ENCODE measurements at regions not wholly inside any gene's neighbourhood (a gene's known extent, or its start where the extent isn't known, plus 50 kb on each side); places are given as distances from the start of the nearest gene placed in this dataset.

GRCh38 chr13:87093399-87093798, 577.8 kb upstream of the SLITRK5 start:
- no peak for DNase-seq (ENCODE audit: low read depth)

GRCh38 chr13:87094646-87095045, 576.5 kb upstream of the SLITRK5 start:
- DNase-seq (ENCODE audit: low read depth) = peak; percentile 26
- H3K4me3 ChIP-seq (ENCODE audit: low read depth, low read length) = no peak overlapping the region
- TF ChIP-seq CTCF (IDR thresholded peaks at IDR 0.05; ENCODE audit: low read depth, low read length) = no peak

More at GRCh38 chr13:87093399-87093798, 577.8 kb upstream of the SLITRK5 start:
- H3K4me3 ChIP-seq (ENCODE audit: low read depth, low read length) = no peak overlapping the region
- TF ChIP-seq CTCF (IDR thresholded peaks at IDR 0.05; ENCODE audit: low read depth, low read length) (no peak), POLR2A (IDR thresholded peaks at IDR 0.05; ENCODE audit: extremely low read depth, insufficient read length) (no peak), MYC (IDR thresholded peaks at IDR 0.05; ENCODE audit: low read depth, low read length) (no peak), MAX (IDR thresholded peaks at IDR 0.05; ENCODE audit: low read depth, low read length) (no peak)

DNA sequence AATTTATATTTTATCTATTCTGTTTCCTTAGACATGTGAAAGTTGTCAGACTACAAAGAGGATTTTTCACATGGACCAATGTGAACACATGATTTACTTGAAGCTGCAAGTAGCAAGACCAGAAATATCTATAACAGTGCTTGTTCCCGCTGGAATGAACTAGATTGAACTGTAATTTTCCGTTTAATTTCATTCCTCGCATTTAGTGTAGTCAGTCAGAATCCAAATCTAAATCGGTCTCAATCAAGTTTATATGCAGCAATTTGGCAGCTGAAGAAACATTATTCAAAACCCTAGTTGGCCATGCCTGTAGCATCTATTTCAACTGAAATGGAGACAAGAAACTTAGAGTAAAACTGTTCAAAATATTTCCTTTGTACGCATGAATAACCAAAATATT, 570.7 kb upstream of the SLITRK5 start:
- TF ChIP-seq MAX (IDR thresholded peaks at IDR 0.05; ENCODE audit: low read depth, low read length) (no peak), CTCF (IDR thresholded peaks at IDR 0.05; ENCODE audit: low read depth, low read length) (no peak), MYC (IDR thresholded peaks at IDR 0.05; ENCODE audit: low read depth, low read length) (no peak), POLR2A (IDR thresholded peaks at IDR 0.05; ENCODE audit: extremely low read depth, insufficient read length) (no peak)

GRCh38 chr13:87107651-87108050, 563.5 kb upstream of the SLITRK5 start:
- no peak overlapping the region for H3K4me3 ChIP-seq (ENCODE audit: low read depth, low read length)
- no peak for TF ChIP-seq POLR2A (IDR thresholded peaks at IDR 0.05; ENCODE audit: extremely low read depth, insufficient read length)
- TF ChIP-seq MAX (IDR thresholded peaks at IDR 0.05; ENCODE audit: low read depth, low read length) = no peak
- no peak for TF ChIP-seq CTCF (IDR thresholded peaks at IDR 0.05; ENCODE audit: low read depth, low read length)
- TF ChIP-seq MYC (IDR thresholded peaks at IDR 0.05; ENCODE audit: low read depth, low read length) = no peak
- DNase-seq (ENCODE audit: low read depth) = no peak

More for the DNA sequence above, 570.7 kb upstream of the SLITRK5 start:
- no peak overlapping the region for H3K4me3 ChIP-seq (ENCODE audit: low read depth, low read length)
- DNase-seq (ENCODE audit: low read depth) = no peak

- H3K4me3 ChIP-seq (ENCODE audit: low read depth, low read length) = no peak overlapping the region
- TF ChIP-seq POLR2A (IDR thresholded peaks at IDR 0.05; ENCODE audit: extremely low read depth, insufficient read length) = no peak
- TF ChIP-seq MYC (IDR thresholded peaks at IDR 0.05; ENCODE audit: low read depth, low read length) = no peak
- TF ChIP-seq CTCF (IDR thresholded peaks at IDR 0.05; ENCODE audit: low read depth, low read length) = no peak
- TF ChIP-seq MAX (IDR thresholded peaks at IDR 0.05; ENCODE audit: low read depth, low read length) = no peak
- no peak for DNase-seq (ENCODE audit: low read depth)
These were observed 550.7 kb upstream of the SLITRK5 start for GRCh38 chr13:87120476-87120875.

- TF ChIP-seq MAX (IDR thresholded peaks at IDR 0.05; ENCODE audit: low read depth, low read length) (no peak), POLR2A (IDR thresholded peaks at IDR 0.05; ENCODE audit: extremely low read depth, insufficient read length) (no peak), MYC (IDR thresholded peaks at IDR 0.05; ENCODE audit: low read depth, low read length) (no peak), CTCF (IDR thresholded peaks at IDR 0.05; ENCODE audit: low read depth, low read length) (no peak)
- H3K4me3 ChIP-seq (ENCODE audit: low read depth, low read length) = no peak overlapping the region
- DNase-seq (ENCODE audit: low read depth) = peak; percentile 55
These were observed 548.6 kb upstream of the SLITRK5 start for GRCh38 chr13:87122551-87122950.
